ENCODE measurements at regions not wholly inside any gene's neighbourhood (a gene's known extent, or its start where the extent isn't known, plus 50 kb on each side); places are given as distances from the start of the nearest gene placed in this dataset.

DNA sequence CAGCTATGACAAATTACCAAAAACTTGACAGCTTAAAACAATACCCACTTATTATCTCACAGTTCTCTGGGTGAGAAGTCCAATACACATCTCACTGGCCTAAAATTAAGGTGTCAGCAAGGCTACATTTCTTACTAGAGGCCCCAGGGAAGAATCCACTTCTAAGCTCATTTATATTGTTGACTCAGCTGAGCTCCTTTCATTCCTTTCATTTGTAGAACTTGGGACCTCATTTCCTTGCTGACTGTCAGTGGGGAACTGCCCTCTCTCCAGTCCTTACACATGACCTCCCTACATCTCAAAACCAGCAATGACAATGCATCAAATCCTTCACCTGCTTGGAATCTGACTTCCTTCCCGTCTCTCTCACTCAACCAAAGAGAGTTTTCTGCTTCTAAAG is 240.3 kb downstream of the IPMK start:
- no peak overlapping the region for H3K14ac ChIP-seq (ENCODE audit: low read length)
- no CpG with 5 or more reads among the region's 1 CpG for WGBS, 2 donors (ENCODE audit: extremely low coverage in 2 of 2, insufficient read length in 2 of 2, insufficient replicate concordance in 1 of 2)
- no peak overlapping the region for H2BK12ac ChIP-seq (ENCODE audit: low read length)
- no peaks in the 10 kb centered on the region for H3K36me3 ChIP-seq (replicated peaks in 1 of 2; ENCODE audit: control insufficient read depth in 2 of 2, insufficient read depth in 2 of 2, low read length in 2 of 2)
- no peak overlapping the region for H4K91ac ChIP-seq (ENCODE audit: low read depth, low read length, poor library complexity)
- H3K23ac ChIP-seq (ENCODE audit: low read depth, low read length, poor library complexity), result no peak overlapping the region
- H3K9ac ChIP-seq (ENCODE audit: low read depth, low read length, poor library complexity), result no peak overlapping the region
- H2BK120ac ChIP-seq (ENCODE audit: low read depth, low read length), result no peak overlapping the region
- no peak overlapping the region for H4K8ac ChIP-seq (ENCODE audit: low read depth, low read length)
- no peak overlapping the region for H2AFZ ChIP-seq (ENCODE audit: low read length)
- H3K18ac ChIP-seq (ENCODE audit: low read length), result no peak overlapping the region
- H2AK5ac ChIP-seq (ENCODE audit: low read depth, low read length), result no peak overlapping the region
- H3K27me3 ChIP-seq (ENCODE audit: control insufficient read depth in 3 of 3, insufficient read depth in 3 of 3, low read depth in 1 of 3, low read length in 3 of 3), result no peaks in the 10 kb centered on the region
- H2BK5ac ChIP-seq (ENCODE audit: low read length), result no peak overlapping the region
- DNase-seq (ENCODE audit: low spot score), result no peak
- no peak overlapping the region for H2BK15ac ChIP-seq (ENCODE audit: low read length)
- no peak overlapping the region for H3K4ac ChIP-seq (ENCODE audit: low read length)
- H3K27ac ChIP-seq (replicated peaks; ENCODE audit: low read length), result no peak overlapping the region
- H3K4me1 ChIP-seq (ENCODE audit: control insufficient read depth in 2 of 2, insufficient read depth in 1 of 2, low read depth in 1 of 2, low read length in 2 of 2), result no peaks in the 10 kb centered on the region
- no peak overlapping the region for H3K4me3 ChIP-seq (ENCODE audit: low read length in 2 of 2)
- H3K9me3 ChIP-seq (replicated peaks in 1 of 2; ENCODE audit: control insufficient read depth in 2 of 2, insufficient read depth in 1 of 2, low read depth in 1 of 2, low read length in 2 of 2), result peaks cover 0 to 3% of the 10 kb centered on the region in 2 donors
- no peaks in the 10 kb centered on the region for H3K79me1 ChIP-seq (ENCODE audit: low read depth, low read length)
- no peak overlapping the region for H3K4me2 ChIP-seq (ENCODE audit: insufficient read depth, low read length, poor library complexity, severe bottlenecking)

DNA sequence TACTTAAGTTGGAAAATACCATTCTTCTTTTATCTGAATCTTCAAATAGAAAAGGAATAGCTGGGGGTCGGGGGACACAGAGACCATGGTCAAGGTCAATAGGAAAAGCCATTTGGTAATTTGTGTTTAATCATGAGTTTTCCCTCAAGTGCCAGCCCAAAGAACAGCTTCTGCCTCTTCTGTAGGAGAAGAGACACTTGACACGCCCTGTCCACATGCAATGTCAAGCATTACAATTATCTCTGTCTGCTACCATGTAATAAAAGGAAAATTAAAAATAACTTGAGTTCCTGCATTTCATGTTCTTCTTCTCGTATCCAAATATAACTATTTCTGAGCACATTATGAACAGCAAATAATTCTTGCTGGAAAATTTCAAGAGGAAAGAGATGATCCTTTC is 241.7 kb downstream of the IPMK start:
- Histone ChIP-seq H3K23ac (ENCODE audit: low read depth, low read length, poor library complexity) (no peak overlapping the region), H3K4me3 (ENCODE audit: low read length in 2 of 2) (no peak overlapping the region), H3K4ac (ENCODE audit: low read length) (no peak overlapping the region), H2BK5ac (ENCODE audit: low read length) (no peak overlapping the region), H3K4me2 (ENCODE audit: insufficient read depth, low read length, poor library complexity, severe bottlenecking) (no peak overlapping the region), H3K27me3 (ENCODE audit: control insufficient read depth in 3 of 3, insufficient read depth in 3 of 3, low read depth in 1 of 3, low read length in 3 of 3) (no peaks in the 10 kb centered on the region), H4K8ac (ENCODE audit: low read depth, low read length) (no peak overlapping the region), H2BK15ac (ENCODE audit: low read length) (no peak overlapping the region), H2BK120ac (ENCODE audit: low read depth, low read length) (no peak overlapping the region), H3K79me1 (ENCODE audit: low read depth, low read length) (no peaks in the 10 kb centered on the region), H3K14ac (ENCODE audit: low read length) (no peak overlapping the region), H3K18ac (ENCODE audit: low read length) (no peak overlapping the region), H3K36me3 (replicated peaks in 1 of 2; ENCODE audit: control insufficient read depth in 2 of 2, insufficient read depth in 2 of 2, low read length in 2 of 2) (no peaks in the 10 kb centered on the region), H3K4me1 (ENCODE audit: control insufficient read depth in 2 of 2, insufficient read depth in 1 of 2, low read depth in 1 of 2, low read length in 2 of 2) (no peaks in the 10 kb centered on the region), H2AFZ (ENCODE audit: low read length) (no peak overlapping the region), H2AK5ac (ENCODE audit: low read depth, low read length) (no peak overlapping the region), H3K9me3 (replicated peaks in 1 of 2; ENCODE audit: control insufficient read depth in 2 of 2, insufficient read depth in 1 of 2, low read depth in 1 of 2, low read length in 2 of 2) (peaks cover 0 to 5% of the 10 kb centered on the region in 2 donors), H3K9ac (ENCODE audit: low read depth, low read length, poor library complexity) (no peak overlapping the region), H2BK12ac (ENCODE audit: low read length) (no peak overlapping the region), H3K27ac (replicated peaks; ENCODE audit: low read length) (no peak overlapping the region), H4K91ac (ENCODE audit: low read depth, low read length, poor library complexity) (no peak overlapping the region)
- WGBS, 2 donors (ENCODE audit: extremely low coverage in 2 of 2, insufficient read length in 2 of 2, insufficient replicate concordance in 1 of 2), result no CpG with 5 or more reads among the region's 3 CpGs
- no peak for DNase-seq (ENCODE audit: low spot score)

GRCh38 chr10:58023341-58024073 is 244.2 kb downstream of the IPMK start:
- Histone ChIP-seq H3K27ac (replicated peaks; ENCODE audit: low read length) (no peak overlapping the region), H3K4ac (ENCODE audit: low read length) (no peak overlapping the region), H2AFZ (ENCODE audit: low read length) (no peak overlapping the region), H2BK120ac (ENCODE audit: low read depth, low read length) (no peak overlapping the region), H3K23ac (ENCODE audit: low read depth, low read length, poor library complexity) (no peak overlapping the region), H4K91ac (ENCODE audit: low read depth, low read length, poor library complexity) (no peak overlapping the region), H3K14ac (ENCODE audit: low read length) (no peak overlapping the region), H3K4me3 (ENCODE audit: low read length in 2 of 2) (no peak overlapping the region), H2BK5ac (ENCODE audit: low read length) (no peak overlapping the region), H2BK12ac (ENCODE audit: low read length) (no peak overlapping the region), H3K36me3 (replicated peaks in 1 of 2; ENCODE audit: control insufficient read depth in 2 of 2, insufficient read depth in 2 of 2, low read length in 2 of 2) (no peaks in the 10 kb centered on the region), H2AK5ac (ENCODE audit: low read depth, low read length) (no peak overlapping the region), H3K79me1 (ENCODE audit: low read depth, low read length) (no peaks in the 10 kb centered on the region), H4K8ac (ENCODE audit: low read depth, low read length) (no peak overlapping the region), H3K18ac (ENCODE audit: low read length) (no peak overlapping the region), H3K27me3 (ENCODE audit: control insufficient read depth in 3 of 3, insufficient read depth in 3 of 3, low read depth in 1 of 3, low read length in 3 of 3) (no peaks in the 10 kb centered on the region), H3K4me2 (ENCODE audit: insufficient read depth, low read length, poor library complexity, severe bottlenecking) (no peak overlapping the region), H2BK15ac (ENCODE audit: low read length) (no peak overlapping the region), H3K9me3 (replicated peaks in 1 of 2; ENCODE audit: control insufficient read depth in 2 of 2, insufficient read depth in 1 of 2, low read depth in 1 of 2, low read length in 2 of 2) (peaks cover 0 to 5% of the 10 kb centered on the region in 2 donors), H3K9ac (ENCODE audit: low read depth, low read length, poor library complexity) (no peak overlapping the region), H3K4me1 (ENCODE audit: control insufficient read depth in 2 of 2, insufficient read depth in 1 of 2, low read depth in 1 of 2, low read length in 2 of 2) (no peaks in the 10 kb centered on the region)
- WGBS, 2 donors (ENCODE audit: extremely low coverage in 2 of 2, insufficient read length in 2 of 2, insufficient replicate concordance in 1 of 2), result no CpG with 5 or more reads among the region's 2 CpGs
- DNase-seq (ENCODE audit: low spot score), result no peak

DNA sequence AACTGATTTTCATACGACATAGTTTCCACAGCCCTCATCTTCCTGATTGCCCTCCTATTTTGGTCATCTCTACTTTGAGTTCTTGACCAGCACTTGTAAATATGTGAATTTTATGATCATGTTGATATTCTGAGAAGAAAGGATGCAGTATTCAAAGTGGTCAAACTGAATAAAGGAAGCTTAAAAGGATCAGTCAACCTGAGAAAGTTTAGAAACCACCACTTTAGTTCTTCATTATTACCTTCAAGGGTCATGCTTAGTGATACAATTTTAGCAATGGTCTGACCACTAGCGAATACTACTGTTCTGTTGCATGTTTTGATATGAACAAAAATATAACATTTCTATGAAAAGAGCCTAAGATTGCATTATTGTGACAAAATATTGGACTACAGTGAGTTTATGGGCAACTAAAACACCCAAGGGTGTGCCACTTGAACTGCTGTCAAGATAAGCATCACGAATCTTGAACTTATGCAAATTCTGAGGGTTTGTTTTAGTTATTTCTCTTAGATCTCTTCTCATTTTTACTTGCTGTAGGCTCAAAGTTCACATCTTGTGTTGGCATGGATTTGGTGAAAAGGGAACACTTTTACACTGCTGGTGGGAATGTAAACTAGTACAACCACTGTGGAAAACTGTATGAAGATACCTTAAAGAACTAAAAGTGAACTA is 247.7 kb downstream of the IPMK start:
- no peak overlapping the region for H4K91ac ChIP-seq (ENCODE audit: low read depth, low read length, poor library complexity)
- WGBS, 2 donors (ENCODE audit: extremely low coverage in 2 of 2, insufficient read length in 2 of 2, insufficient replicate concordance in 1 of 2), result no CpG with 5 or more reads among the region's 3 CpGs

More for the DNA sequence above, 247.7 kb downstream of the IPMK start:
- Histone ChIP-seq H3K9ac (ENCODE audit: low read depth, low read length, poor library complexity) (no peak overlapping the region), H3K36me3 (replicated peaks in 1 of 2; ENCODE audit: control insufficient read depth in 2 of 2, insufficient read depth in 2 of 2, low read length in 2 of 2) (no peaks in the 10 kb centered on the region), H3K4me1 (ENCODE audit: control insufficient read depth in 2 of 2, insufficient read depth in 1 of 2, low read depth in 1 of 2, low read length in 2 of 2) (no peaks in the 10 kb centered on the region), H3K18ac (ENCODE audit: low read length) (no peak overlapping the region), H3K4ac (ENCODE audit: low read length) (no peak overlapping the region), H3K27me3 (ENCODE audit: control insufficient read depth in 3 of 3, insufficient read depth in 3 of 3, low read depth in 1 of 3, low read length in 3 of 3) (no peaks in the 10 kb centered on the region), H2BK120ac (ENCODE audit: low read depth, low read length) (no peak overlapping the region), H4K8ac (ENCODE audit: low read depth, low read length) (no peak overlapping the region), H3K4me3 (ENCODE audit: low read length in 2 of 2) (no peak overlapping the region), H2BK12ac (ENCODE audit: low read length) (no peak overlapping the region), H2AK5ac (ENCODE audit: low read depth, low read length) (no peak overlapping the region), H3K79me1 (ENCODE audit: low read depth, low read length) (no peaks in the 10 kb centered on the region), H3K4me2 (ENCODE audit: insufficient read depth, low read length, poor library complexity, severe bottlenecking) (no peak overlapping the region), H2AFZ (ENCODE audit: low read length) (no peak overlapping the region), H3K14ac (ENCODE audit: low read length) (no peak overlapping the region), H2BK15ac (ENCODE audit: low read length) (no peak overlapping the region), H3K23ac (ENCODE audit: low read depth, low read length, poor library complexity) (no peak overlapping the region), H3K27ac (replicated peaks; ENCODE audit: low read length) (no peak overlapping the region), H2BK5ac (ENCODE audit: low read length) (no peak overlapping the region), H3K9me3 (replicated peaks in 1 of 2; ENCODE audit: control insufficient read depth in 2 of 2, insufficient read depth in 1 of 2, low read depth in 1 of 2, low read length in 2 of 2) (peaks cover 0 to 2% of the 10 kb centered on the region in 2 donors)
- no peak for DNase-seq (ENCODE audit: low spot score)
